SK-N-SH (cell line): ENCODE measurements at regions not wholly inside any gene's neighbourhood (a gene's known extent, or its start where the extent isn't known, plus 50 kb on each side); places are given as distances from the start of the nearest gene placed in this dataset.

Source experiments
- CTCF ChIA-PET: fragments of 300-600, 350-600 bp; formaldehyde crosslinking; extraction: SDS; loops from one replicate; lab custom pipeline; 2021; lab: Yijun Ruan, JAX
- POLR2A ChIA-PET: fragments of 350-600 bp; sonication (Branson Sonifier 250); formaldehyde crosslinking; extraction: SDS; loops from one replicate; lab custom pipeline; 2020; ENCODE audit warnings: antibody characterized with exemption, inconsistent platforms; lab: Yijun Ruan, JAX
- DNase-seq: peaks from one replicate; pipeline ENCODE4 v3.0.0; 2012
- H2AFZ ChIP-seq: fragments of 200-600 bp; sonication (generic); 2 replicates; pipeline ENCODE4 v1.8.1; 2016; ENCODE audit warnings: antibody characterized with exemption, mild to moderate bottlenecking, low read depth
- H3F3A ChIP-seq: fragments of 200-600 bp; sonication (generic); replicated peaks from 2 replicates; pipeline ENCODE3; 2016; ENCODE audit warnings: antibody characterized with exemption, mild to moderate bottlenecking; ENCODE audit not compliant: insufficient read depth
- H3K27ac ChIP-seq, 2 experiments: fragments of 200-500 bp in 1 of 2; fragments of 200-600 bp in 1 of 2; sonication (Bioruptor generic) in 1 of 2; sonication (generic), shearing (Covaris generic) in 1 of 2; 2 replicates each; pipeline versions ENCODE4 v1.5.1 to v1.6.1; 2014 to 2016; ENCODE audit warnings: low read depth in 2 of 2, inconsistent platforms in 1 of 2, low read length in 1 of 2, mild to moderate bottlenecking in 1 of 2, mixed read lengths in 1 of 2
- H3K27me3 ChIP-seq: fragments of 200-600 bp; sonication (generic), shearing (Covaris generic); 2 replicates; pipeline ENCODE4 v1.6.1; 2016; ENCODE audit warnings: mixed run types; ENCODE audit not compliant: insufficient read depth
- H3K36me3 ChIP-seq, 2 experiments: fragments of 200-500 bp in 1 of 2; fragments of 200-600 bp in 1 of 2; sonication (Bioruptor generic) in 1 of 2; sonication (generic) in 1 of 2; replicated peaks in 1 of 2; 2 replicates each; pipeline versions ENCODE3 to v1.5.1; 2014 to 2016; ENCODE audit warnings: low read length in 1 of 2, mild to moderate bottlenecking in 1 of 2; ENCODE audit not compliant: insufficient read depth in 2 of 2, control insufficient read depth in 1 of 2
- H3K4me1 ChIP-seq, 2 experiments: fragments of 200-500 bp in 1 of 2; fragments of 200-600 bp in 1 of 2; sonication (Bioruptor generic) in 1 of 2; sonication (generic), shearing (Covaris generic) in 1 of 2; 2 replicates each; pipeline versions ENCODE4 v1.5.1 to v1.6.1; 2014 to 2016; ENCODE audit warnings: low read depth in 1 of 2, low read length in 1 of 2, mixed run types in 1 of 2; ENCODE audit not compliant: insufficient read depth in 2 of 2, control insufficient read depth in 1 of 2
- H3K4me2 ChIP-seq: fragments of 200-600 bp; sonication (generic), shearing (Covaris generic); 2 replicates; pipeline ENCODE4 v1.6.1; 2017; ENCODE audit warnings: mixed run types
- H3K4me3 ChIP-seq, 2 experiments: fragments of 200-500 bp in 1 of 2; fragments of 200-600 bp in 1 of 2; sonication (Bioruptor generic) in 1 of 2; sonication (generic), shearing (Covaris generic) in 1 of 2; 2 replicates each; pipeline versions ENCODE4 v1.5.1 to v1.8.1; 2014 to 2016; ENCODE audit warnings: low read depth in 2 of 2, inconsistent platforms in 1 of 2, low read length in 1 of 2, mild to moderate bottlenecking in 1 of 2, mixed read lengths in 1 of 2, moderate library complexity in 1 of 2
- H3K79me2 ChIP-seq: fragments of 200-600 bp; sonication (generic); 2 replicates; pipeline ENCODE4 v1.8.1; 2017; ENCODE audit warnings: mild to moderate bottlenecking; ENCODE audit not compliant: insufficient read depth
- H3K9ac ChIP-seq: fragments of 200-600 bp; sonication (generic); 2 replicates; pipeline ENCODE4 v1.6.1; 2017; ENCODE audit warnings: mixed run types
- H3K9me2 ChIP-seq: fragments of 200-600 bp; sonication (generic); 2 replicates; pipeline ENCODE4 v1.6.1; 2017; ENCODE audit warnings: mixed run types
- H3K9me3 ChIP-seq: fragments of 200-600 bp; sonication (generic); 2 replicates; pipeline ENCODE4 v1.6.1; 2017; ENCODE audit warnings: mixed run types, mild to moderate bottlenecking, moderate library complexity
- H4K20me1 ChIP-seq: fragments of 200-600 bp; sonication (generic); 2 replicates; pipeline ENCODE4 v1.6.1; 2017; ENCODE audit warnings: mild to moderate bottlenecking, mixed run types; ENCODE audit not compliant: insufficient read depth
- CTCF ChIP-seq: fragments of 200-600 bp; sonication (generic); IDR thresholded peaks from 2 replicates; pipeline ENCODE4 v1.6.1; 2017; ENCODE audit warnings: antibody characterized with exemption, mild to moderate bottlenecking, moderate library complexity
- FOXJ3 ChIP-seq: sonication (generic); formaldehyde crosslinking; IDR thresholded peaks from 2 replicates; pipeline ENCODE4 v1.5.1; 2020; ENCODE audit warnings: mild to moderate bottlenecking, missing genetic modification reagents
- RCOR1 ChIP-seq: fragments of 150-350 bp; IDR thresholded peaks from 2 replicates; pipeline ENCODE4 v1.6.1; 2017; ENCODE audit warnings: antibody characterized with exemption, low read length
- REST ChIP-seq: IDR thresholded peaks from 2 replicates; pipeline ENCODE4 v1.6.1; 2012; ENCODE audit warnings: mild to moderate bottlenecking, low read depth, low read length, moderate library complexity
- RXRA ChIP-seq: IDR thresholded peaks from 2 replicates; pipeline ENCODE4 v1.4.0; 2012; ENCODE audit warnings: low read depth, mild to moderate bottlenecking, borderline replicate concordance
- TEAD4 ChIP-seq: IDR thresholded peaks from 2 replicates; pipeline ENCODE4 v1.4.0; 2012; ENCODE audit warnings: mild to moderate bottlenecking, borderline replicate concordance; ENCODE audit not compliant: insufficient read depth
- USF2 ChIP-seq: fragments of 150-350 bp; IDR thresholded peaks from 2 replicates; pipeline ENCODE4 v1.6.1; 2017; ENCODE audit warnings: antibody characterized with exemption, low read length, low read depth, borderline replicate concordance
- YY1 ChIP-seq: IDR thresholded peaks from 2 replicates; pipeline ENCODE4 v1.4.0; 2012; ENCODE audit warnings: low read depth, mild to moderate bottlenecking
- WGBS: methylation state at CpG from one replicate; pipeline ENCODE4 v1.1.6; 2017; ENCODE audit warnings: low lambda C conversion rate; 5-methylcytosine and 5-hydroxymethylcytosine counted together

GRCh38 chr3:13261104-13261830, 158.9 kb downstream of the NUP210 start (continued):
- TF ChIP-seq REST (no peak), USF2 (no peak), CTCF (no peak), TEAD4 (no peak), YY1 (no peak), RCOR1 (no peak), FOXJ3 (CRISPR knock-in tag) (no peak)

- H3K36me3 ChIP-seq: no peaks in the 10 kb centered on the region
- H3K9me3 ChIP-seq: no peaks in the 10 kb centered on the region
- DNase-seq: no peak
- H3K4me2 ChIP-seq: no peak overlapping the region
- no peaks in the 10 kb centered on the region for H4K20me1 ChIP-seq
- POLR2A ChIA-PET: no interaction called here
- H3K27ac ChIP-seq: no peak overlapping the region
- H3K9ac ChIP-seq: no peak overlapping the region
- peaks cover 0 to 36% of the 10 kb centered on the region in 2 experiments; a peak in 1 of 4 replicates for H3K4me1 ChIP-seq
- H3K4me3 ChIP-seq: no peak overlapping the region
- CTCF ChIA-PET: interaction anchor here (1.0 to 3.2 kb wide), 6 partner anchors 7 to 168 kb away, joined by 4 to 17 read pairs (median 10); no protein-coding TSS in a partner anchor
- TF ChIP-seq RXRA (no peak), CTCF (peak; percentile 26; the same call in 1 of the 2 replicates)
- no peaks in the 10 kb centered on the region for H3F3A ChIP-seq
- H3K27me3 ChIP-seq: no peaks in the 10 kb centered on the region
- H2AFZ ChIP-seq: no peak overlapping the region
- no peaks in the 10 kb centered on the region for H3K79me2 ChIP-seq
- WGBS: 52% methylated on average over 11 of the region's 15 CpGs
- H3K9me2 ChIP-seq: no peaks in the 10 kb centered on the region
These were observed 159.6 kb downstream of the NUP210 start for GRCh38 chr3:13260259-13261103.
